RWPE1 (cell line): ENCODE measurements at regions not wholly inside any gene's neighbourhood (a gene's known extent, or its start where the extent isn't known, plus 50 kb on each side); places are given as distances from the start of the nearest gene placed in this dataset.
"Not testable (repeated sequence)": the region's sequence is repeated elsewhere in the genome, so short reads cannot be mapped to it uniquely, and the experiment has no call there.

ENCODE experiments used
- CTCF ChIA-PET: fragments of 350-600 bp; sonication (Branson Sonifier 250); formaldehyde crosslinking; extraction: SDS; loops from one replicate; lab custom pipeline; 2021; lab: Yijun Ruan, JAX
- POLR2A ChIA-PET: fragments of 400-600 bp; formaldehyde crosslinking; extraction: SDS; loops from one replicate; lab custom pipeline; 2020; ENCODE audit warnings: antibody characterized with exemption; ENCODE audit not compliant: low non-redundant PET; lab: Yijun Ruan, JAX
- DNase-seq: peaks from one replicate; pipeline ENCODE4 v3.0.0; 2012; ENCODE audit warnings: low spot score
- H3K27ac ChIP-seq: fragments of 450-650 bp; 2 replicates; pipeline ENCODE4 v1.5.1; 2017
- TF ChIP-seq, protein P1 (sequence below): fragments of 450-650 bp; conservative IDR thresholded peaks from 2 replicates; pipeline ENCODE4 v1.5.1; 2017; ENCODE audit warnings: low read depth, mild to moderate bottlenecking

DNA sequence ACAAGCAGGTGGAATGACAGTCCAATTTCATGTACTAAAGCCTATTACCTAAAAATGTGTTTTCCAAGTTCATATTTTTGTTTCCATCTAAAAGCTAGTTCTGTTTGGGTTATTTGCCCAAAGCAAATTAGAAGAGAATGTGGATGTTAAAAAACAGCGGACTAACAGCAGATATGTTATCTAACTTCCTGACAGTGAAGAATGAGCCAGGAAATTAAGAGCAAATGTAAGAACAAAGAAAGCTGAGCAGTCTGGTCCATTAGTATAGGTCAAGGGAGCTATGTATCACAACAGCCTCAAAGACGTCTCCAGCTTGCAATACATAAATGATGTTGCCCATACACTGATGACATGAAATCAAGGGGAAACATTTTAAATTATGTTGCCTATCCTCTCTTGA is 145.5 kb upstream of the PLD5 start:
- H3K27ac ChIP-seq = no peak overlapping the region
- TF ChIP-seq, protein P1, sequence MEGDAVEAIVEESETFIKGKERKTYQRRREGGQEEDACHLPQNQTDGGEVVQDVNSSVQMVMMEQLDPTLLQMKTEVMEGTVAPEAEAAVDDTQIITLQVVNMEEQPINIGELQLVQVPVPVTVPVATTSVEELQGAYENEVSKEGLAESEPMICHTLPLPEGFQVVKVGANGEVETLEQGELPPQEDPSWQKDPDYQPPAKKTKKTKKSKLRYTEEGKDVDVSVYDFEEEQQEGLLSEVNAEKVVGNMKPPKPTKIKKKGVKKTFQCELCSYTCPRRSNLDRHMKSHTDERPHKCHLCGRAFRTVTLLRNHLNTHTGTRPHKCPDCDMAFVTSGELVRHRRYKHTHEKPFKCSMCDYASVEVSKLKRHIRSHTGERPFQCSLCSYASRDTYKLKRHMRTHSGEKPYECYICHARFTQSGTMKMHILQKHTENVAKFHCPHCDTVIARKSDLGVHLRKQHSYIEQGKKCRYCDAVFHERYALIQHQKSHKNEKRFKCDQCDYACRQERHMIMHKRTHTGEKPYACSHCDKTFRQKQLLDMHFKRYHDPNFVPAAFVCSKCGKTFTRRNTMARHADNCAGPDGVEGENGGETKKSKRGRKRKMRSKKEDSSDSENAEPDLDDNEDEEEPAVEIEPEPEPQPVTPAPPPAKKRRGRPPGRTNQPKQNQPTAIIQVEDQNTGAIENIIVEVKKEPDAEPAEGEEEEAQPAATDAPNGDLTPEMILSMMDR = no peak
- CTCF ChIA-PET = no interaction called here
- POLR2A ChIA-PET = no interaction called here
- DNase-seq = no peak

GRCh38 chr1:242662886-242663285 is 138.4 kb upstream of the PLD5 start:
- DNase-seq = no peak
- ChIA-PET POLR2A (no interaction called here), CTCF (interaction anchor here (0.7 kb wide), 1 partner anchor 37 kb away, joined by 3 read pairs; no protein-coding TSS in a partner anchor)
- TF ChIP-seq, protein P1 = no peak
- no peak overlapping the region for H3K27ac ChIP-seq

DNA sequence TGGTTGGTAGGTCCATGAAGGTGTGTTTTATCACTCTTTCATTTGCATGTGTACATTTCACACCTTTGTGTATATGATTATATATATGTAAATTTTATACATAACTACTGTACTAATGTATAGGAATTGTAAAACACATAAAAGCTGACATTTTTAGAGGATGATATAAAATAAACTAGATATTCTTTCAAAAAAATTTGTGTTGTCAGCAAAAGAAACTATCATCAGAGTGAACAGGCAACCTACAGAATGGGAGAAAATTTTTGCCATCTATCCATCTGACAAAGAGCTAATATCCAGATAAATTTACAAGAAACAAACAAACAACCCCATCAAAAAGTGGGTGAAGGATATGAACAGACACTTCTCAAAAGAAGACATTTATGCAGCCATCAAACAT is 129.3 kb upstream of the PLD5 start:
- H3K27ac ChIP-seq, CTCF ChIA-PET, DNase-seq, POLR2A ChIA-PET: not testable (repeated sequence)

DNA sequence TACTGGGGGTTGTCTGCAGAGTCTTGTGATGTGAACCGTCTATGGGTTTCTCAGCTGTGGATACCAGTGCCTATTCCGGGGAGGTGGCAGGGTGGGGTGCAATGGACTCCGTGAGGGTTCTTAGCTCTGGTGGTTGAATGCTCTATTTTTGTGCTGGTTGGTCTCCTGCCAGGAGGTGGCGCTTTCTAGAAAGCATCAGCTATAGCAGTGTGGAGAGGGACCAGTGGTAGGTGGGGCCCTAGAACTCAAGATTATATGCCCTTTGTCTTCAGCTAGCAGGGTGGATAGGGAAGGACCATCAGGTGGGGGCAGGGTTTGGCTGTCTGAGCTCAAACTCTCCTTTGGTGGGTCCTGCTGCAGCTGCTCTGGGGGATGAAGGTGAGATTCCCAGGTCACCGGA is 127.3 kb upstream of the PLD5 start:
- POLR2A ChIA-PET = no interaction called here
- DNase-seq = no peak
- TF ChIP-seq, protein P1 = no peak
- CTCF ChIA-PET = interaction anchor here (0.6 kb wide), 1 partner anchor 1616 kb away, joined by 4 read pairs; no protein-coding TSS in a partner anchor
- H3K27ac ChIP-seq = no peak overlapping the region

DNA sequence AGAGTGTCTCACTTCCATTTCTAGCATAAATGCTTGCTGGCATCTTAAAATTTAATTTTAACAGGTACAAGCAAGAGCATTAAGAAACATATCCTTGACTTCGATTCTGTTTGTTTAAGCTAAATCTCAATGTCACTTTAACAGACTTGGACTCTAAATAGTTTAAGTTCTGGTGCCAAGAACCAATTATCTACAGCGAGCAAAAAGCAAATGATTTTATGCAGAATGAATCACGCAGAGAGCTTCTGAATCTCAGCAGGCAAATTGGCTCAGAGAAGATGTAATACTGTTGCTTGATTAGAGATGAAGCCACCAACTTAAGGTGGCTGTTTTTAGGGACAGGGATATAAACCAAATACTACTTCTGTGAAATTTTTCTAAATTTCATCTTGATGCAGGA is 117.0 kb upstream of the PLD5 start:
- ChIA-PET CTCF (no interaction called here), POLR2A (no interaction called here)
- no peak for DNase-seq
- no peak overlapping the region for H3K27ac ChIP-seq
- TF ChIP-seq, protein P1 = no peak

DNA sequence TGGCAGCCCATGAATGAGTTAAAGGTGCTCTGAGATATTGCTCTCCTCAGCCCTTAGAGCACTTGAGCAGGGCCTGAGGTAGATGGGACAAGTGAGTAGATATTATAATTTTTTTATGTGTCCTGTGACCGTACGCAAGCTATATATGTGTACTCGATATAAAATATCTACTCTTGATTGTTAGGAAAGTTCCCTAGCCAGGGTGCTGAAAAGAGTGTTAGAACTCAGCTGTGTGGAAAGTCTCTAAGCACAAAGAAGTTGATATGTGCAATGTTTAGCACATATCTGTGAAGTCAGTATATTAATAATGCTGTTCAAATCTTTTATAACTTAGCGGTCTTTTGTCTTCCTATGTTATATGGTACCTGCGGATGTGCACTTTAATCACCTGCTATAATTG is 114.6 kb upstream of the PLD5 start:
- CTCF ChIA-PET = no interaction called here
- TF ChIP-seq, protein P1 = no peak

DNA sequence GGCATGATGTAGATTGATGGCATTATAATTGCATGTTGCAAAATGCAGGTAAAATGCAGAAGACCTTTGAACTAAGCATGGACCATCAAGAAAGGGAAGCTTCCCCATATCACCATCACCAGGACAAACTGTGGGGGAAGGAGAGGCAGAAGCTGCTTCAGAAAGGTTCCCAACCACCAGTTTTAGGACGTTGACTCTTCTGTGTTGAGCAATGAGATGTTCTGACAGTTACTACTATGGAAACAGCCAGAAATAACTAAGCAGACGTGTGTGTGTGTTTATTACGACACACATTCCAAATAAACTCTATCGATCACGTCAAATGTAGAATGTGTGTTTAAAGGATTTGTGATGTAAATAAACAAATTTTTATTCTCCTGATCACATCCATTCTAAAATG is 110.2 kb upstream of the PLD5 start:
- CTCF ChIA-PET = no interaction called here

More for the DNA sequence above, 114.6 kb upstream of the PLD5 start:
- H3K27ac ChIP-seq = no peak overlapping the region
- DNase-seq = no peak
- POLR2A ChIA-PET = no interaction called here

More for the DNA sequence above, 110.2 kb upstream of the PLD5 start:
- TF ChIP-seq, protein P1 = no peak
- DNase-seq = no peak
- POLR2A ChIA-PET = no interaction called here
- H3K27ac ChIP-seq = no peak overlapping the region
